Epithelial cell of esophagus (primary cell): ENCODE measurements at regions not wholly inside any gene's neighbourhood (a gene's known extent, or its start where the extent isn't known, plus 50 kb on each side); places are given as distances from the start of the nearest gene placed in this dataset.

Source experiments
- DNase-seq: peaks from one replicate; pipeline ENCODE4 v3.0.0; 2010; ENCODE audit warnings: low read depth
- H3K4me3 ChIP-seq: 2 replicates; pipeline ENCODE4 v1.5.1; 2011; ENCODE audit warnings: mild to moderate bottlenecking, low read length, control low read depth
- TF ChIP-seq, protein P1 (sequence below): IDR thresholded peaks from 2 replicates; pipeline ENCODE4 v1.5.1; 2011; ENCODE audit warnings: low read depth, mild to moderate bottlenecking, low read length, control low read depth, inconsistent platforms; ENCODE audit not compliant: insufficient read depth; ENCODE audit errors: missing control alignments

DNA sequence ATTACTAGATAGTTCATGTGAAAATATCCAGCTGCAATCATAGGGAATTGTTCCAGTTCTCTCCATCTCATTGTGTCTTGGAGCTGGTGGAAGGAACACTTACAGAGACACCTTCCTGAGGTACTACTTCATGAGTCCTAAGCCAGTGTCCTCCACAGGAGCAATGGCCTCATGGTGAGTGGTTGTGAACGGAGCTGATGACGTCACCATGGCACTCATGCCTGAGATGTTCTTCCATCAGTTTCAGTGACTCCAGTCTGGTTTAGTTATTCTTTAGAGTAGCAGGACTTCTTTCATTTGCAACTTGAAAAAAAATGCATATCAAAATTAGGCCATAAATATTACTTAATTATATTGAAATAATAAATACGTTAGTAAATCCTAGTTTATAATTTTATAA lies 418.6 kb downstream of the ZNF521 start:
- H3K4me3 ChIP-seq = no peak overlapping the region
- TF ChIP-seq, protein P1, sequence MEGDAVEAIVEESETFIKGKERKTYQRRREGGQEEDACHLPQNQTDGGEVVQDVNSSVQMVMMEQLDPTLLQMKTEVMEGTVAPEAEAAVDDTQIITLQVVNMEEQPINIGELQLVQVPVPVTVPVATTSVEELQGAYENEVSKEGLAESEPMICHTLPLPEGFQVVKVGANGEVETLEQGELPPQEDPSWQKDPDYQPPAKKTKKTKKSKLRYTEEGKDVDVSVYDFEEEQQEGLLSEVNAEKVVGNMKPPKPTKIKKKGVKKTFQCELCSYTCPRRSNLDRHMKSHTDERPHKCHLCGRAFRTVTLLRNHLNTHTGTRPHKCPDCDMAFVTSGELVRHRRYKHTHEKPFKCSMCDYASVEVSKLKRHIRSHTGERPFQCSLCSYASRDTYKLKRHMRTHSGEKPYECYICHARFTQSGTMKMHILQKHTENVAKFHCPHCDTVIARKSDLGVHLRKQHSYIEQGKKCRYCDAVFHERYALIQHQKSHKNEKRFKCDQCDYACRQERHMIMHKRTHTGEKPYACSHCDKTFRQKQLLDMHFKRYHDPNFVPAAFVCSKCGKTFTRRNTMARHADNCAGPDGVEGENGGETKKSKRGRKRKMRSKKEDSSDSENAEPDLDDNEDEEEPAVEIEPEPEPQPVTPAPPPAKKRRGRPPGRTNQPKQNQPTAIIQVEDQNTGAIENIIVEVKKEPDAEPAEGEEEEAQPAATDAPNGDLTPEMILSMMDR = no peak
- DNase-seq = no peak

DNA sequence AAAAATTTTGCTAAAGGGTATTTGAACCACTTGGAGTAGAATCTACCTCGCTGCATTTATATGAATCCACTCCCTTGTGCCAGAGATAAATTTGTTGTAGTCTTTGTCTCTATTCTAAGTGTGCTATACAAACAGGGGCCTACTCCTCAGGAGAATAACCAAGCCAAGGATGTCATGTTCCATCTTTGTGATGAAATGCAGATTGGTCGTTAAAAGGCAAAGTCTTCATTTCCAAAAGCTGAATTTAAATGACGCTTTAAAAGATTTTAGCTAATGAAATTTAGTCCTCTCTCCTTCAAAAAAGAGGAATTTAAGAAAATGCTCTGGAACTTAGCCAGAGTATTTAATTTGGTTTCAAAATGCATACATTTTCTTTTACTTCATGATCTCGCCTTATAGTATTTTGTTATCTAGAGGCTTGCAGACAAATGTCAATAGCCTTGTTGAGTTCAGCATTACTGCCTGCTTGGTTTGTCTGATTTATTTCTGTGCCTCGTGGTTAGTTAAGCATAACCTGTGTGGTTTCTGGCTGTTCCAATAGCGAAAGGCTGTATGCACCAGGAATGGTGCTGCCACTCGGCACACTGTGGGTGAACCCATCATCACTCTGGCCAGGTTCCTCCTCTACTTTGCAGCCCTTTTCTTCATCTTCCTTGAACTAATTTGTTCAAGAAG lies 417.6 kb downstream of the ZNF521 start:
- DNase-seq = no peak
- TF ChIP-seq, protein P1 = no peak

DNA sequence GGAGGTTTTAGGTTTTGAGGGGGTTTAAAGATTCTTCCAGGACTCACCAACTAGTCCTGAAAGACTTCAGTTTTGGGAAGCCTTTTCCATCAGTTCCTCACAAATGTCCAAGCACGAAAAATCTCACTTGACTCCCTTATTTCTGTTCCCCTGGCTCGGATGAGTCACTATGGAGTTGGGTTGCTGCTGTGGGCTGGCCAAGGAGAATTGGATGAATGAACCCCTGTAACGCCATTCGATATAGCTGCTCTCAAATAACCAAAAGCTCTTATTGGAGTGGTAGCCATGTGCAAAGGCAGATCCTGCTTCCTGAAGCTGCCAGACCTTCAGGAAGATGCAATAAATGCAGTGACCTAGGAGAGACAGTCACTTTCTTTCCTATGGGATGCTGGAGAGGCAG lies 417.0 kb downstream of the ZNF521 start:
- no peak overlapping the region for H3K4me3 ChIP-seq
- DNase-seq = no peak
- TF ChIP-seq, protein P1 = no peak

More for the DNA sequence above, 417.6 kb downstream of the ZNF521 start:
- H3K4me3 ChIP-seq = no peak overlapping the region

DNA sequence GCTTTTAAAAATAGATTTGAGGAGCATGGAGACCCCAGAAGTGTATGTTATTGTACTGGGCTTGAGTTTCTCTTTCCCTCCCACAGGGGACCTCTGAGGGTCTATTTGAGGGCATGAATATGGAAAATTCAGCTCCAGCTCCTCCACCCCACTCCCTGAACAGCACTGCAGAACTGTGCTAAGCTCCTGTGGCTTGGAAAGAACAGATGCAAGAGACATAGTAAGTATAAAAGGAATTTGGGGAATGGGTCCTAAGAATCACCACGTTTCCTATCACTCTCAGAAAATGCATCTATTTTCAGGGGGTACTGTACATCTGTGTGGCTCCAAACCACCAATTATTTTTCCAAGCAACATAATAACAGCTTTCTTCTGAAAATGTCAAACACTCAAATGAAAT lies 416.1 kb downstream of the ZNF521 start:
- DNase-seq = no peak
- TF ChIP-seq, protein P1 = no peak
- H3K4me3 ChIP-seq = no peak overlapping the region

DNA sequence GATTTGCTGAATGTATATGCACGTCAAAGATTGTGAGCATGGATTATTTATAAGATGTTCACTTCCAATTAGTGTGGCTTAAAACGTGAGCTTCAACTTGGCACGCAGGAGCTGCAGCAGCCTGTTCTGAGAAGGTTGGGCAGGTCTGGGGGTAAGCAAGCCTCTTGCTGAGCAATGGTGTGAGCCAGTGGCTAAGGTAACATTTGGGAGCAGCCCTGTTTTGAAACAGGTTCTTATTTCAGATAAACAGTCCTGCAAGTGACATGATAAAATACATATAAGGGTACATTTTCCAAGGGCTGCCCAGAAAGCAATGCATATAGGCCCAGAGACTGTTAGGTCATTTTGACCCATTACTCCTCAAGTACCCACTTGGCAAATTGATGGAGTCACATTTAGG lies 415.3 kb downstream of the ZNF521 start:
- TF ChIP-seq, protein P1 = no peak
- no peak for DNase-seq
- no peak overlapping the region for H3K4me3 ChIP-seq

DNA sequence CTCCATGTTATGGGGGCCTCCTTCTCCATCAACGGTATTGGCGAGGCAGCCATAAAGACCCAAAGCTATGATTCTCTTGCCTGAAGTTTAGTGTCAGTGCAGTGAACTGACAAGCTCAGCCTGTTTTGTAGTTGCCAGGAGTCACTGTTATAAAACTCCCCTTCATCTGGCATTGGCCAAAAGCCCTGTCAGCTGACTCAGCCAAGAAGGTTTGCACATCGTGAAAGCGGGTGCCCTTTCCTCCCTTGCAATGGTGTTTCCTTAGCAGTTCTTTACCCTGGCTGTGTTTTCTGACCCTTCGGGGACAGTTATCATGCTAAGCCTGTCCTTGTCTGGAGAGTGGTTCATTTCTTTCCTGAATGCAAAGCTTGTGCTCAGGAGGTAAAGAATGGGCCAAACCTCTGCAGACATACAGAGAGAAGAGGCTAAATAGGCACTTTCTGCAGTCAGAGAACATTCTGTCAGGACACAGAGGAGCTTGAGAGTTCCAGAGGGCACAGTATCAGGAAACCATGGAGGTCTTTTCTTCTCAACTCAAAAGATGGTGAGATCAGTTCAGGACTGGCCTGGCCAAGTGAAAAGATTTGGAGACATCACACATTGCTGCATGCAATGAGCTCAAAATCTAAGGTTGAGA lies 414.2 kb downstream of the ZNF521 start:
- H3K4me3 ChIP-seq = no peak overlapping the region
- TF ChIP-seq, protein P1 = no peak
- no peak for DNase-seq

DNA sequence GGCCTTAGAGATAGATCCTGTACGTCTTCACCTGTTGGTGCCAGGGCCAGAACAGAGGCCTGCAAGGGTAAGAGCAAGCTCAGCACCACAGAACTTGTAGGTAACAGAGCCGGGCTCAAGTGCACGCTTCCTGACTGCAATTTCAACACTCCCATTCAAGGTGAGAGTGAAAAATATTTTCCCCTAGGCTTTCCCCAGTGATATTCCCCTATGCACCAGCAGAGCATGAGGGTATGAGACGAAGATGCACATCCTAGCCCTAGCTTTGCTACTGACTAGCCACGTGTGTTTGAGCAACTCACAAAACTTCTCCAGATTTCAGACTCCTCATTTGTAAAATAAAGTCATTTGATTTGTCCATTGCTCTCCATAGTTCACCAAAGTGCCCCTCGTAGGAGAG lies 411.6 kb downstream of the ZNF521 start:
- DNase-seq = no peak
- TF ChIP-seq, protein P1 = no peak

More for the DNA sequence above, 411.6 kb downstream of the ZNF521 start:
- H3K4me3 ChIP-seq = no peak overlapping the region
